ENCODE measurements at regions not wholly inside any gene's neighbourhood (a gene's known extent, or its start where the extent isn't known, plus 50 kb on each side); places are given as distances from the start of the nearest gene placed in this dataset.

DNA sequence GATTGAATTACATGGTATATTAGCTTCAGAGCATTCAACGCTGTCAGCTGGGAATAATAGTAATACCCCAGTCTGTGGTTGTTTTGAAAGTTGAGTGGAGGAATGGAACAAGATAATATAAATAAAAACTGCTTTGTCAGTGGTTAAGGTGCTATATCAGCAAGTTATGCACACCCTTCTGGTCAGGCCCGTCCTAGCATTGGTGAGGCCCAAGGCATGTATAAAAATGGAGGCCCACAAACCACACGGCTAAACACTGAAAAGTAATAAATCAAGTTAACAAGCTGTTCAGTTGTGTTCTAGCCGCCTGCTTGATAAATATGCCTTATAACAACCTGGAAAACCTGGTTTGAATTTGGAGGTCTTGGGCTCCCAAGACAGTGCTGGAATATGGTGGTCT lies 77.4 kb downstream of the PSMG1 start:
- TF ChIP-seq, protein P1, sequence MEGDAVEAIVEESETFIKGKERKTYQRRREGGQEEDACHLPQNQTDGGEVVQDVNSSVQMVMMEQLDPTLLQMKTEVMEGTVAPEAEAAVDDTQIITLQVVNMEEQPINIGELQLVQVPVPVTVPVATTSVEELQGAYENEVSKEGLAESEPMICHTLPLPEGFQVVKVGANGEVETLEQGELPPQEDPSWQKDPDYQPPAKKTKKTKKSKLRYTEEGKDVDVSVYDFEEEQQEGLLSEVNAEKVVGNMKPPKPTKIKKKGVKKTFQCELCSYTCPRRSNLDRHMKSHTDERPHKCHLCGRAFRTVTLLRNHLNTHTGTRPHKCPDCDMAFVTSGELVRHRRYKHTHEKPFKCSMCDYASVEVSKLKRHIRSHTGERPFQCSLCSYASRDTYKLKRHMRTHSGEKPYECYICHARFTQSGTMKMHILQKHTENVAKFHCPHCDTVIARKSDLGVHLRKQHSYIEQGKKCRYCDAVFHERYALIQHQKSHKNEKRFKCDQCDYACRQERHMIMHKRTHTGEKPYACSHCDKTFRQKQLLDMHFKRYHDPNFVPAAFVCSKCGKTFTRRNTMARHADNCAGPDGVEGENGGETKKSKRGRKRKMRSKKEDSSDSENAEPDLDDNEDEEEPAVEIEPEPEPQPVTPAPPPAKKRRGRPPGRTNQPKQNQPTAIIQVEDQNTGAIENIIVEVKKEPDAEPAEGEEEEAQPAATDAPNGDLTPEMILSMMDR (IDR thresholded peaks at IDR 0.05; ENCODE audit: poor library complexity), result no peak
- TF ChIP-seq EZH2phosphoT487 (IDR thresholded peaks at IDR 0.05; ENCODE audit: low read depth, severe bottlenecking, unreplicated experiment), result no peak
